ENCODE measurements at regions not wholly inside any gene's neighbourhood (a gene's known extent, or its start where the extent isn't known, plus 50 kb on each side); places are given as distances from the start of the nearest gene placed in this dataset.

DNA sequence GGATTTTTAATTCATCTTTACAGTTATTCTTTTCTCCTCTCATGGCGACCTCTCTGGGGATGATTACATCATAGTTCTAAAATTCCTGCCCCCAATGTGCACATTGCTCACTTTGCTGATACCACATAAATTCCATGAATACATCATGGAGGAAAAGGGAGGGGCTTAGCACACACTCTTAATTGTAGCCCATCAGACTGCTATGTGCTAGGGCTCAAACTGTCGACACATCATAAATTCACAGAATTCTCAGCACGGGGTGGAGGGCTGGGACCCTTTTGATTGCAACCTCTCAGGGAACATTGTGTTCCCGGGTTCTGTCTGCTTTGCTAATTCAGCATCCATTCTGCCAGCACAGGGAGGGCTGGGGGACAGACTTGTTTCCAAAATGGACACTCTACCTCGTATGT, 592.9 kb downstream of the BCOR start:
- TF ChIP-seq, protein P1, sequence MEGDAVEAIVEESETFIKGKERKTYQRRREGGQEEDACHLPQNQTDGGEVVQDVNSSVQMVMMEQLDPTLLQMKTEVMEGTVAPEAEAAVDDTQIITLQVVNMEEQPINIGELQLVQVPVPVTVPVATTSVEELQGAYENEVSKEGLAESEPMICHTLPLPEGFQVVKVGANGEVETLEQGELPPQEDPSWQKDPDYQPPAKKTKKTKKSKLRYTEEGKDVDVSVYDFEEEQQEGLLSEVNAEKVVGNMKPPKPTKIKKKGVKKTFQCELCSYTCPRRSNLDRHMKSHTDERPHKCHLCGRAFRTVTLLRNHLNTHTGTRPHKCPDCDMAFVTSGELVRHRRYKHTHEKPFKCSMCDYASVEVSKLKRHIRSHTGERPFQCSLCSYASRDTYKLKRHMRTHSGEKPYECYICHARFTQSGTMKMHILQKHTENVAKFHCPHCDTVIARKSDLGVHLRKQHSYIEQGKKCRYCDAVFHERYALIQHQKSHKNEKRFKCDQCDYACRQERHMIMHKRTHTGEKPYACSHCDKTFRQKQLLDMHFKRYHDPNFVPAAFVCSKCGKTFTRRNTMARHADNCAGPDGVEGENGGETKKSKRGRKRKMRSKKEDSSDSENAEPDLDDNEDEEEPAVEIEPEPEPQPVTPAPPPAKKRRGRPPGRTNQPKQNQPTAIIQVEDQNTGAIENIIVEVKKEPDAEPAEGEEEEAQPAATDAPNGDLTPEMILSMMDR (IDR thresholded peaks at IDR 0.05; ENCODE audit: low read depth, low read length, poor library complexity, severe bottlenecking): no peak
- TF ChIP-seq EZH2phosphoT487 (IDR thresholded peaks at IDR 0.05; ENCODE audit: borderline replicate concordance, low read length): no peak

Measured in DOHH2 (cell line).